ENCODE measurements at regions not wholly inside any gene's neighbourhood (a gene's known extent, or its start where the extent isn't known, plus 50 kb on each side); places are given as distances from the start of the nearest gene placed in this dataset.

DNA sequence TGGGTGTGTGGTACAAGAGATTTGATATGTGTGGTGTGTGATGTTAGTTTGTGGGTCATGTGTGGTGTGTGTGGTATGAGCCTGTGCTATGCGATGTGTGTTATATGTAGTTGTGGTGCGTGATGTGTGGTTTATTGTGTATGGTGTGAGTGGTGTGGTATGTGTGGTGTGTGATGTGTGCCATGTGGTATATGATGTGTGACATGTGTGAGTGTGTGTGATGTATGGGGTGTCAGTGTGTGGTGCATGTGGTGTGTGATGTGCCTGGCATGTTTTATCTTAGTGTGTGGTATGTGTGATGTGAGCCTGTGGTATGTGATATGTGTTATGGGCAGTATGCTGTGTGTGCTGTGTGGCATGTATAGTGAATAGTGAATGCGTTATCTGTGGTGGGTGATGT is 273.0 kb upstream of the IRX1 start:
- ChIA-PET POLR2A (no interaction called here), CTCF (no interaction called here)
- ATAC-seq: no peak
- Histone ChIP-seq H3K4me1 (no peaks in the 10 kb centered on the region), H3K9me3 (peaks cover 10% of the 10 kb centered on the region; the same call in 2 of the 3 replicates), H3K4me2 (no peak overlapping the region), H3K27ac (no peak overlapping the region), H3K4me3 (no peak overlapping the region)
- WGBS (ENCODE audit: missing lambda C conversion rate): 52% methylated on average over 3 of the region's 3 CpGs
- TF ChIP-seq CTCF (IDR thresholded peaks at IDR 0.05) (no peak), CEBPB (IDR thresholded peaks at IDR 0.05) (no peak), TFCP2L1 (CRISPR knock-in tag; IDR thresholded peaks at IDR 0.05) (no peak), EHF (CRISPR knock-in tag; IDR thresholded peaks at IDR 0.05) (no peak), KDM1A (IDR thresholded peaks at IDR 0.05; ENCODE audit: low read depth) (no peak), HES2 (IDR thresholded peaks at IDR 0.05) (no peak), EHMT2 (IDR thresholded peaks at IDR 0.05; ENCODE audit: low read depth) (no peak), HMGXB4 (CRISPR knock-in tag; IDR thresholded peaks at IDR 0.05; ENCODE audit: borderline replicate concordance) (no peak), ATOH8 (CRISPR knock-in tag; IDR thresholded peaks at IDR 0.05; ENCODE audit: low read depth) (no peak)
- TF ChIP-seq, protein P1, sequence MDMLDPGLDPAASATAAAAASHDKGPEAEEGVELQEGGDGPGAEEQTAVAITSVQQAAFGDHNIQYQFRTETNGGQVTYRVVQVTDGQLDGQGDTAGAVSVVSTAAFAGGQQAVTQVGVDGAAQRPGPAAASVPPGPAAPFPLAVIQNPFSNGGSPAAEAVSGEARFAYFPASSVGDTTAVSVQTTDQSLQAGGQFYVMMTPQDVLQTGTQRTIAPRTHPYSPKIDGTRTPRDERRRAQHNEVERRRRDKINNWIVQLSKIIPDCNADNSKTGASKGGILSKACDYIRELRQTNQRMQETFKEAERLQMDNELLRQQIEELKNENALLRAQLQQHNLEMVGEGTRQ (IDR thresholded peaks at IDR 0.05): no peak
- TF ChIP-seq, protein P2, sequence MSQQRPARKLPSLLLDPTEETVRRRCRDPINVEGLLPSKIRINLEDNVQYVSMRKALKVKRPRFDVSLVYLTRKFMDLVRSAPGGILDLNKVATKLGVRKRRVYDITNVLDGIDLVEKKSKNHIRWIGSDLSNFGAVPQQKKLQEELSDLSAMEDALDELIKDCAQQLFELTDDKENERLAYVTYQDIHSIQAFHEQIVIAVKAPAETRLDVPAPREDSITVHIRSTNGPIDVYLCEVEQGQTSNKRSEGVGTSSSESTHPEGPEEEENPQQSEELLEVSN (IDR thresholded peaks at IDR 0.05; ENCODE audit: borderline replicate concordance, low read depth): no peak
- TF ChIP-seq, protein P3, sequence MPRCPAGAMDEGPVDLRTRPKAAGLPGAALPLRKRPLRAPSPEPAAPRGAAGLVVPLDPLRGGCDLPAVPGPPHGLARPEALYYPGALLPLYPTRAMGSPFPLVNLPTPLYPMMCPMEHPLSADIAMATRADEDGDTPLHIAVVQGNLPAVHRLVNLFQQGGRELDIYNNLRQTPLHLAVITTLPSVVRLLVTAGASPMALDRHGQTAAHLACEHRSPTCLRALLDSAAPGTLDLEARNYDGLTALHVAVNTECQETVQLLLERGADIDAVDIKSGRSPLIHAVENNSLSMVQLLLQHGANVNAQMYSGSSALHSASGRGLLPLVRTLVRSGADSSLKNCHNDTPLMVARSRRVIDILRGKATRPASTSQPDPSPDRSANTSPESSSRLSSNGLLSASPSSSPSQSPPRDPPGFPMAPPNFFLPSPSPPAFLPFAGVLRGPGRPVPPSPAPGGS (IDR thresholded peaks at IDR 0.05): no peak
- FAIRE-seq: no peak
- no peak for DNase-seq (ENCODE audit: low read depth in 1 of 2, low spot score in 1 of 2)

DNA sequence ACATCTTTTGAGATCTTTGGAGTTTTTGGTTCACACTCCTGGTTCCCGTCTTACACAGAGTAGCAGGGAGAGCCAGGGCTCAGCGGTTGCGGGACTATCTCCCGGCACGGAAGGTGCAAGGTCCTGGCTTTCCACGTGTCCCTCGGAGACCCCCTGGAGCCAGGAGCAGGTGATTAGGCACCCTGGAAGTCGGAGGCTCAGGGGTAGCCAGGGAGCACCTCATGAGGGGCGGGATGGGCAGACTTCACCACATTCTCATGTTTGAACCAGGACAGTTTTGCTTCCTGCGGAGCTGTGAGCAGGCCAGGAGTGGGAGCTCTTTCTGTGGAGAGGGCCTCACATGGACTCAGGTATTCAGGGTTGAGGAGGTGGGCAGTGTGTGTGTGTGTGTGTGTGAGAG is 273.7 kb upstream of the IRX1 start:
- no peak overlapping the region for H3K27ac ChIP-seq
- ATAC-seq: no peak
- H3K4me2 ChIP-seq: no peak overlapping the region
- DNase-seq (ENCODE audit: low read depth in 1 of 2, low spot score in 1 of 2): no peak
- POLR2A ChIA-PET: no interaction called here
- H3K4me3 ChIP-seq: no peak overlapping the region
- CTCF ChIA-PET: no interaction called here
- 43% methylated on average over 7 of the region's 10 CpGs for WGBS (ENCODE audit: missing lambda C conversion rate)
- no peaks in the 10 kb centered on the region for H3K4me1 ChIP-seq
- FAIRE-seq: no peak
- no peak for TF ChIP-seq NR3C1 (IDR thresholded peaks at IDR 0.05)
- TF ChIP-seq, protein P3 (IDR thresholded peaks at IDR 0.05): no peak
- TF ChIP-seq RNF2 (IDR thresholded peaks at IDR 0.05; ENCODE audit: borderline replicate concordance, low read depth): no peak
- no peak for TF ChIP-seq CHD2 (IDR thresholded peaks at IDR 0.05; ENCODE audit: low read length, partially characterized antibody)
- no peak for TF ChIP-seq MAZ (IDR thresholded peaks at IDR 0.05; ENCODE audit: borderline replicate concordance, low read depth, low read length)
- no peak for TF ChIP-seq NPAS2 (CRISPR knock-in tag; IDR thresholded peaks at IDR 0.05; ENCODE audit: borderline replicate concordance)
- no peak for TF ChIP-seq NFE2L2 (conservative IDR thresholded peaks at IDR 0.05; ENCODE audit: low read length)
- no peak for TF ChIP-seq BHLHE40 (IDR thresholded peaks at IDR 0.05; ENCODE audit: low read depth, low read length)
- no peak for TF ChIP-seq ZSCAN20 (CRISPR knock-in tag; IDR thresholded peaks at IDR 0.05)
- no peak for TF ChIP-seq RCOR1 (IDR thresholded peaks at IDR 0.05; ENCODE audit: low read depth, low read length)
- TF ChIP-seq HOXB5 (CRISPR knock-in tag; IDR thresholded peaks at IDR 0.05): no peak
- TF ChIP-seq, protein P1 (IDR thresholded peaks at IDR 0.05): no peak
- no peak for TF ChIP-seq CBX2 (IDR thresholded peaks at IDR 0.05; ENCODE audit: borderline replicate concordance, low read depth)
- TF ChIP-seq HOXA7 (CRISPR knock-in tag; IDR thresholded peaks at IDR 0.05): no peak
- no peak for TF ChIP-seq KDM1A (IDR thresholded peaks at IDR 0.05; ENCODE audit: low read depth)
- TF ChIP-seq CHD4 (IDR thresholded peaks at IDR 0.05; ENCODE audit: borderline replicate concordance): no peak
- no peak for TF ChIP-seq HES2 (IDR thresholded peaks at IDR 0.05)
- TF ChIP-seq ATOH8 (CRISPR knock-in tag; IDR thresholded peaks at IDR 0.05; ENCODE audit: low read depth): no peak
- H3K9me3 ChIP-seq: peaks cover 10% of the 10 kb centered on the region; the same call in 2 of the 3 replicates

Data from A549 (cell line).